ENCODE measurements at regions not wholly inside any gene's neighbourhood (a gene's known extent, or its start where the extent isn't known, plus 50 kb on each side); places are given as distances from the start of the nearest gene placed in this dataset.
A peak's percentile ranks its signal among the peaks of the same experiment; 100 is the strongest.
"Not testable (repeated sequence)": the region's sequence is repeated elsewhere in the genome, so short reads cannot be mapped to it uniquely, and the experiment has no call there.

DNA sequence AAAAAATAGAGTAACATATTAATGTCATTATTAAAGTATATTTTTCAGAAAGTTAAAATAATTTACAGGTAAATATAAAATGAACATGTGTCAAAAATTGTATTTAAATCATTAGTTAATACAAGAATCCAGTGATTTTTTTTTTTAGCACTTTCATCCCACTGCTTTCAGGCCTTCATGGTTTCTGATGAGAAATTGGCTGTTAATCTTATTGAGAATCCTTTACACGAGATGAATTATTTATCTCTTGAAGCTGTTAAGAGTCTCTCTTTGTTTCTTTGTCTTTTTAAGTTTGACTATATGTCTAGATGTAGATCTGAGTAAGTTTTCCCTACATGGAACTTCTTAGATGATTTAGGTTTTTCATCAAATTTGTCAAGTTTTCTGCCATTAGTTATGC is 578.5 kb upstream of the KCND2 start:
- no peak for DNase-seq (ENCODE audit: low read depth in 2 of 2)

DNA sequence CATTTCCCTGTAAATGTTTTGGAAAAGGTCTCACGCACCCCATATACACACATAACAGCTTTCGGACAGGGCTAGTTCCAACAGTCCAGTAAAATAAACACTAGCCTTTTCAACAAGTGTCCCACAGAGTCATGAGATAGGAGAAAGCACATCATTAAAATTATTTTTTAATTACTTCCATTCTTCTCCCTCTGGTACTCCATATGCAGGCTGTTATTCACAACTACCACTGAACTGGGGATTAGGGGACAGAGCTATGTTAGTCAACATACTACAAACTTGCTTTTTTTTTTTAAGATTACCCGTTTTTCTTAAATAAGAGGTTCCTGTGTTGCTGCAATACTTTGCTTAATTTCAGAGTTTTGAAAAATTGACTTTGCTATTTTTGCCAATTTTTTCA is 576.6 kb upstream of the KCND2 start:
- no peak for DNase-seq (ENCODE audit: low read depth in 2 of 2)

DNA sequence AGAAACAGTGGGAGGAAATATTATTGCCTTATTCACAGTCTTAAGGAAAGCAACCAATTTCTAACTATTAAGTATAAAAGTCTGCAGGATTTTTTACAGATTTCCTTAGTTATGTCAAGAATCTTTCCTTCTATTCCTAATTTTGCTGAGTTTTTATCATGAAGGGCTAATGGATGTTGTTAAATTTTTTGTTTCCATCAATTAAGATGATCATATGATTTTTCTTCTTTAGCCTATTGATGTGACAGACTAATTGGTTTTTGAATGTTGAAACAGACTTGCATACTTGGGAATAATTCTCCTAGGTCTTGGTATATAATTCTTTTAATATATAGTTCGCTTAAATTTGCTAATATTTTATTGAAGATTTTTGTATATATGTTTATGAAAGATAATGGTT is 569.1 kb upstream of the KCND2 start:
- no peak for DNase-seq (ENCODE audit: low read depth in 2 of 2)

DNA sequence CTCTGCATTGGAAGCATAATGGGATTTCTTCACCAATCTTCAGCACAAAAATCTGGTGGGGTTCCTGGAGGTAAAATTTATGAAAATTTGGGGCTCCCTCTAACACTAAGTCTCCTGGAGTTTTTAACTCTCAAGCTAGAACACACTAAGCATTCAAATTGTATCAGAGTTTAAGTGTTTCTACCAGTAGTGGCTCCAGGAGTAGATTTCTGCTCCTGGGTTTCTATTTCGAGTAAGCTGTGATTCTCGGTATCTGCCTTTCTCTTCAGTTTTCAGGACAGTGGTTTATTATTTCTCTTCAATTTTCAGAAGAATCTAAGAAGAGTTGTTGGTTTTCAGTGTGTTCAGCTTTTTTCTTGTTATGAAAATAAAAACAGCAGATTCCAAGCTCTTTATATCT is 566.4 kb upstream of the KCND2 start:
- DNase-seq (ENCODE audit: low read depth in 2 of 2), result no peak

DNA sequence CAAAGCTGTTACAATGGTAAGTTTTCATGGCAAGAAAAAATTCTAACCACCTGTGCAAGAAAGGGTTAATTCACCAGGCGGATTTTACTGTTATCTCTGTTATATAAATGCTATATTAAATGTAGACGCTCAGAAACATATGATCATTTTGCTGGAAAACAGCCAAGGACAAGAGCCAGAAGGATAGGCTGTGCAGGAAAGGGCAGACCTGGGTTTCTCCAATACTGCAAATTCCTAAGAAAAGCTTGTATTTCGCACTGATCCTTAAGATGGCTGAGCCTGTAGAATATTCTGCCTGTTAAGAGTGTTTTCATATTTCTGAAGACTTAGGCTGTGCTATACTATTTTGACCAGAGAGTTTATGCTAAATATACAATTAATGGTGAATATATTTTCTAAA is 564.1 kb upstream of the KCND2 start:
- DNase-seq (ENCODE audit: low read depth in 2 of 2), result peak in 1 of 2 donors; percentile 10

DNA sequence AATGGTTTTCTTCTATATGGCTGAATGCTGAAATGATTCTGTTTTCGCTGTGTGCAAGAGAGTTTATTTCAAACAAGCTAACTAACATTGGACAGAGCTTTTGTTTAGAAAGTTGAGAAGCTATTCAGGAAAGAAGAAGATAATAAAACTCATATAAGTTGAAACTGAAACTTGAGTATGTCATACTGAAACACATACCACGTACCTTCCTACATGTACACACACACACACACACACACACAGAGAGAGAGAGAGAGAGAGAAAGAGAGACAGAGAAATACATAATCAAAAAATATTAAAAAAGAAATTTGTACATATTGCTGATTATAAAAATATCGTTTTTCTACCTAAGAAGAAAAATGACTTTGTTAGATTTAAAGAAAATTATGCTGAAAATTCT is 561.9 kb upstream of the KCND2 start:
- DNase-seq (ENCODE audit: low read depth in 2 of 2), result no peak

DNA sequence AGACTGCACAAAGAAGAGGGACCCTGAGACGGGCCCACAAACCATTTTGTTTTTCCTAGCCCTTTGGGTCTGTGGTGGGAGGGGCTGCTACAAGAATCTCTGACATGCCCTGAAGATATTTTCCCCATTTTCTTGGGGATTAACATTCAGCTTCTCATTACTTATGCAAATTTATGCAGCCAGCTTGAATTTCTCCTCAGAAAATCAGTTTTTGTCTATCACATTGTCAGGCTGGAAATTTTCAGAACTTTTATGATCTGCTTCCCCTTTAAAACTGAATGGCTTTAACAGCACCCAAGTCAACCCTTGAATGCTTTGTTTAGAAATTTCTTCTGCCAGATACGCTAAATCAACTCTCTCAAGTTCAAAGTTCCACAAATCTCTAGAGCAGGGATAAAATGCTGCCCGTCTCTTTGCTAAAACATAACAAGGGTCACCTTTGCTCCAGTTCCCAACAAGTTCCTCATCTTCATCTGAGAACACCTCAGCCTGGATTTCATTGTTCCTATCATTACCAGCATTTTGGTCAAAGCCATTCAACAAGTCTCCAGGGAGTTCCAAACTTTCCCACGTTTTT is 560.0 kb upstream of the KCND2 start:
- DNase-seq (ENCODE audit: low read depth in 2 of 2), result no peak

DNA sequence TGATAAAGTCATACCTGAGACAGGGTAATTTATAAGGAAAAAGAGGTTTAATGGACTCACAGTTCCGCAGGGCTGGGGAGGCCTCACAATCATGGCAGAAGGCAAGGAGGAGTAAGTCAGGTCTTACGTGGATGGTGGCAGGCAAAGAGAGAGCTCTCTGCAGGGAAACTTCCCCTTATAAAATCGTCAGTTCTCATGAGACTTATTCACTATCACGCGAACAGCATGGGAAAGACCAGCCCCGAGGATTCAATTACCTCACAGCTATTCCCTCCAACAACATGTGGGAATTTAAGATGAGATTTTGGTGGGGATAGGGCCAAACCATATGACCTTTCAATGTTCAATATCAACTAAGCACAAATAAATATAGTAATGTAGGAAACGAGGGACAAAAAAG is 559.4 kb upstream of the KCND2 start:
- no peak for DNase-seq (ENCODE audit: low read depth in 2 of 2)

DNA sequence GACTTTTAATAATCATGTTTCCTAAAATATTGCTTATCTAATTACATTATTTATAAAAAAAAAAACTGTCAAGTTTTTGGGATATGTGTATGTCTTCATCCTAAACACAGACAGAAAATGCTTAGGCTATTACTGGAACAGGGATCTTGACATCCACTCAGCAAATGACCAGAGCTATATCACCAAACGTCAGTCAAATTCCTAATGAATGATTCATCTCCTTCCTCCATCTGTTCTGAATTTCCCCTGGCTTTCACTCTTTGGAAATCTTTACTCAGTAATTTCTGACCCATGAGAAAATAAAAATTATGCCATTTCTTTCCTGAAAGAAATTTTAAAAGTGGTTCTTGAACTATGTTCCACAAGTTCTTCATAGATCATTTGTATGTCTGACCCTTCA is 552.4 kb upstream of the KCND2 start:
- peak; percentile 89 to 93 for DNase-seq (ENCODE audit: low read depth in 2 of 2)

DNA sequence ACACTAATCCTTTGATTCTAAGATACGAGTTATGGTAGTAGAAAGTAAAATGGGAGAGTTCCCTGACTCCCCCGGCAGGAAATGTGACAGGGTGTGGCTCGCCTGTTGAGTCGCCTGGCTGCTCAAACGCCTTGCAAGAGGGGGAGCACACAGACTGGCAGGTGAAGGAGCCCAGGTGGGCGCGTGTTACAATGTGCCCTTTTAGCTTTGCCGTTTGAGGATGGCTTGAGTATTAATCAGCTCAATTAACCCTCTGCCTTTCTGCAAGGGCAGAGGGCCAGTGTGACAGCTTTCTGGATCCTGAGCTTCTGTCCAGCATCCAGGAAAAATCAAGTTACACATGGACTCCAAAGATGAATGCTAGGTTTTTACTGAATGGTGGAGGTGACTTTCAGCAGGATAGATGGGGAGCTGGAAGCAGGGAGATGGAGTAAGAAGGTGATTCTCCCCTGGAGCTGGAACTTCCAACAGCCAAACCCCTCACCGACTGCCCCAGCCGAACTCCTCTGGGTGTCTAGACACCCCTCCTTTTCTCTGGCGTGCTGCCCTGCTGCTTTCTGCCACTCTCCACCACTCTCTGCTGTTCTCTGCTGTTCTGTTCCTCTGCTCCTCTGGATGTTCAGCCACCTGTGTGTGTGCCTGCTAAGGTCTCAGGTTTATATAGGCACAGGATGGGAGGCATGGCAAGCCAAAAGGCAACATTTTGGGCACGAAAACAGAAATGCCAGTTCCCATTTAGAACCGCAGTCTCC is 548.8 kb upstream of the KCND2 start:
- no peak for DNase-seq (ENCODE audit: low read depth in 2 of 2)

DNA sequence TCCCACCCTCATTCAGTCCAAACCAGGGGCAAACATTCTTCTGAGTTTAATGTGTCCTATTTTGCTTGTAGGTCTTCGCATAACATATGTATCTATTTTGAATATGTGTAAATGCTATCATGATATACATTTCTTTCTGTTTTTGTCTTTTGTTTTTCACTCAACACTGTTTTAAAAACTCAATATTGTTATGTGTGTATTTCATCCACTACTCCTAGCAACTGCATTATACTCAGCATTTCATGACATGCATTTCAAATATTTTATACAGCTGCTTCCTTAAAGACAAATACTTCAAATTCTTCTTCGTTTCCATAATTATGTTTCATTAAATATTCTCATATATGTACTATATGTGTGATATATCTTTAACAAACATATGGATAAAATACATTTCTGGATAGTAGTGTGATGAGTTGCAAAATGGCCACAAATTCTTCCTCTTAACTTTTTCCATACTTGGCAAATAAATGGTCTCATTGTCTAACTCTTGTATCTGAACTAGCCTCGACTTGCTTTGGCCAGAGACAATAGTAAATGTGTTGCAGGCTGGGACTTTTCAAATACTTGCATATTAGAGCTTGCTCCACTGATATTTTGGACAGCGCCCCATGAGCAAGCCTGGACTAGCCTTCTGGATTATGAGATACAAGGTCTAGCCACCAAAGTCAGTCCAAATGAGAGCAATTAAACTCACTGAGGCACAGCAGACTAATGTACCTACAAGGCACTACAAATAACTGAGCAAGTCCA is 539.7 kb upstream of the KCND2 start:
- DNase-seq (ENCODE audit: low read depth in 2 of 2), result peak in 1 of 2 donors; percentile 8

DNA sequence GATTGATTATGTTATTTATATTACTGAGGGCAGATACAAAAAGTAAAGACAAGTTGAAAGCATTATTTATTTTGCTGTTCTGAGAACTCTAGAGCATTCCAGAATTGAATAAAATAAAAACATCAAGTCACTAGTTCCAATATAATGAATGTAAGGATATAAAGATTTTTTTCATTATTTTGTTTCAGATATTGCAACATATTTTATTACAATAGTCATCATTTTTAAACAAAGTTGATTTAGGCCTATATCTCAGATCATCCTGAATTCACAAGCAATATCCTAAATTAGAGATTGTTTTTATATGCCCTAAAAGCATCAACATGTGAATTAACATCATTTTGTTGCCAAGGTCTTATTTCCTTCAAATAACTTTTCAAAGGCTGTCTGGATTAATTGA is 535.6 kb upstream of the KCND2 start:
- DNase-seq (ENCODE audit: low read depth in 2 of 2), result no peak

DNA sequence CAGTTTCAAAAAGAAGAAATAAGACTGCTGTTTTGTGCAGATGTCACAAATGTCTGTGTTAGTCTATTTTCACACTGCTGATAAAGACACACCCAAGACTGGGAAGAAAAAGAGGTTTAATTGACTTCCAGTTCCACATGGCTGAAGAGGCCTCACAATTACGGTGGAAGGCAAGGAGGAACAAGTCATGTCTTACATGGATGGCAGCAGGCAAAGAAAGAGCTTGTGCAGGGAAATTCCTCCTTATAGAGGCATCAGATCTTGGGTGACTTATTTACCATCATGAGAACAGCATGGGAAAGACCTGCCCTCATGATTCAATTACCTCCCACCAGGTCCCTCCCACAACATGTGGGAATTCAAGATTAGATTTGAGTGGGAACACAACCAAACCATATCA is 527.7 kb upstream of the KCND2 start:
- DNase-seq (ENCODE audit: low read depth in 2 of 2), result not testable (repeated sequence)

DNA sequence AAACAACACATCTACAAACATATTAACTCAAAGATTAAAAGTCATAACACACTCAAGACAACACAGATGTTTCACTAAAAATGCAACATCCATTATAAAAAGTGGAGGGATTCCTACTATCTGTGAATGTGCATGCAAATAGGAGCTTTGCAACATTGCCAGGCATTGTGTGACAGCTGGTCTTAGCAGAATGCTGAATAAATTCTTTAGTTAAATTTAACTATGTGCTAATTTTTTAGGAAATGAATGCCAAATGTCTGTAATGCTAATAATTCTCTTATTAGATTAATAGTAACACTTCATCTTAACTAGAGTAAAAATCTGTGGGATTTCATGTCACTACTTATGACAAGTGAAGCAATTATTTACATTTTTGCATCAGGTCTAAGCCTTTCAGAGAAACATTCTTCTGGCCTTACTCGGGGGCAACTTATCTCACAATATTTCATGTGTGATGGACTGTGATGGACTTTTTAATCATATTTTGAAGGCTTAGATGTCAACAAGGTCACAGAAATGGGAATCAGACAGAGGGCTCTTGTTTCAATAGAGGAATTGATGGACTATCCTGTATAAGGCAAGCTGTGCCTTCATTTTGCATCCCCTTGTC is 524.6 kb upstream of the KCND2 start:
- no peak for DNase-seq (ENCODE audit: low read depth in 2 of 2)

DNA sequence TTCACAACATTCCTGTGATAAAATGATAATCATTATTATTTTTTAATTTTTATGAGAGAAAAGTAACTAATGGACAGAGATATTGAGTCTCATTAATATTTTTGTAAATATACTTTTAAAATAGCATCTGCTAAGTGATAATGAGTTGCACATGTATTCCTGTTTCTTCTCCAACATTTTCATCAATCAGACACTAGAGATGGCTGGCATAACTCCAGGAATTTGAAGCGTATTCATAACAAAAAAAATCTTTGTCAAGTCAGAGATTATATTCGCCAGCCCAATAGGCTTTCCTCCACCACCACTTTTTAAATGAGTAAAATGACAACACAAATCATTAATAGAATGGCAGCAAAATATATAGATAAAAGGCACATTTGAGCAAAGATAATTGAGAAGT is 524.0 kb upstream of the KCND2 start:
- no peak for DNase-seq (ENCODE audit: low read depth in 2 of 2)

DNA sequence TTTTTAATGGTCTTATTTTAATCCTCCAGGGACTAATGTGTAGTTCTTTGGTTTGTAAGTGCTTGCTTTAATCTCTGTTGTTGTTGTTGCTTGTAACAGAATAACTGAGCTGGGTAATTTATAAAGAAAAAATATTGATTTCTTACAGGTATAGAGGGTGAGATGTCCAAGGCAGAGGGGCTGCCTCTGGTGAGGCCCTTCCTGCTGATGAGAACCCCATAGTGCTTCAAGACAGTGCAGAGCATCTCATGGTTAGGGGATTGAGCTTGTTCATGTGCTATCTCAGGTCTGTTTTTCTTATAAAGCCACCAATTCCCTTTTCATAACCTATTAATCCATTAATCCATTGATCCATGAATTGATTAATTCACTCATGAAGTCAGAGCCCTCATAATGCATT is 516.3 kb upstream of the KCND2 start:
- no peak for DNase-seq (ENCODE audit: low read depth in 2 of 2)

DNA sequence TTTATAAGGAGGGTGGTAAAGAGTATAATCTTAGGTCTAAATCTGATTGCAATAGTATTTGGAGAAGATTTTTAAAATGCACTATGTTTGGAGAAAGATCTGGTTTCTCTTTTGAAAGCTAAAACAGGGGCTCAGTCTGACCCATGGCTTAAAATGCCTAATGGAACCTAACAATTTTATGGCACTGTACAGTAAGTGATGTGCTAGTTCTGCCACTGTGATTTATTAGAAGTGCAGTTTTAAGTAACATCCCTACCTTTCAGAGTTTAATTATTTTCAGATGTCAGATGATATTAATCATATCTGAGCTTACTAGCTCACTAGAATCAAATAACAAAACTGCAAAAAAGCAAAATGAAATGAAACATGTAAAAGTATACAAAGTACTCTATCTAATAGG is 514.7 kb upstream of the KCND2 start:
- no peak for DNase-seq (ENCODE audit: low read depth in 2 of 2)

DNA sequence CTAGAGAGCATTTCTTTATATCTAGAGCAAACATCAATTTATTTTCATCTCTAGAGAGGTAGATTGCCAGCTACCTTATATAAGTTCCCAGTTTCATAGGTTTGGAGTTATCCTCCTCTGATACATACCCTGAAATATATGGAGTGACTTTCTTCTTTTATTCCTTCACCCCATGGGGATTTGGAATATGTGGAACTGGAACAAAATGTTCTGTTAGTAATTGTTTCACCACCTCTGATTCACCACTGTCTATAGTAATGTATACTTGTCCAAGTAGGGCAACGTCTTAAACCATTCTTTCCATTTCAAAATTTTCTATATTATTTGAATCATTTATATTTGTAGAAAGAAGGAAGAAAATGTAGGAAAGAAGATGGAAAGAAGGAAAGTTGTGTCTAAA is 511.2 kb upstream of the KCND2 start:
- no peak for DNase-seq (ENCODE audit: low read depth in 2 of 2)

DNA sequence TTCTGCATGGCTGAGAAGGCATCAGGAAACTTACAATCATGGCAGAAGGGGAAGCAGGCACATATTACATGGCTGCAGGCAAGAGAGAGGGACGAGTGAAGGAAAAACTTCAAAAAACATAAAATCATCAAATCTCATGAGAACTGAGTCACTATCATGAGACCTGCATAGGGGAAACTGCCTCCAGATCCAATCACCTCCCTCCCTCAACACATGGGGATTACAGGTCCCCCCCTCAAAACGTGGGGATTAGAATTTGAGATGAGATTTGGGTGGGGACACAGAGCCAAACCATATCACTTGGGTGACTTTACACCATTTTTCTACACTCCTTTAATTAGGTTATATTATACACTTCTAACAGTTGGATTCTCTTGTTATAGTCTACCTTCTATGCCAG is 490.7 kb upstream of the KCND2 start:
- no peak for DNase-seq (ENCODE audit: low read depth in 2 of 2)

DNA sequence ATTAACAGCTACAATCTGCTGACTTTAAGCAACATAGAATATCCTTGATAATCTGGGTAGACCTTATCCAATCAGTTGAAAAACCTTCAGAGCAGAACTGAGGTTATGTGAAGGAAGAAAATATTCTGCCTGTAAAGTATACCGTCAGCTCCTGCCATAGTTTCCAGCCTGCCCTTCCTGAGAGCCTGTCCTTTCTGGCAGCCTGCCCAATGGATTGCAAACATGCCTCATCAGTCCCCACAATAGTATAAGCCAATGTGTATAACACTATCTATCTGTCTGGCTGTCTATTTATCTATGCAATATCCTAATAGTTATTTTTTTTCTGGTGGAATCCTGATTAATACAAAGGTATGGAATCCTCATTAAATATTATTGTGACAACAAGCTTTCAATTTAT is 489.2 kb upstream of the KCND2 start:
- DNase-seq (ENCODE audit: low read depth in 2 of 2), result peak; percentile 78 to 92

DNA sequence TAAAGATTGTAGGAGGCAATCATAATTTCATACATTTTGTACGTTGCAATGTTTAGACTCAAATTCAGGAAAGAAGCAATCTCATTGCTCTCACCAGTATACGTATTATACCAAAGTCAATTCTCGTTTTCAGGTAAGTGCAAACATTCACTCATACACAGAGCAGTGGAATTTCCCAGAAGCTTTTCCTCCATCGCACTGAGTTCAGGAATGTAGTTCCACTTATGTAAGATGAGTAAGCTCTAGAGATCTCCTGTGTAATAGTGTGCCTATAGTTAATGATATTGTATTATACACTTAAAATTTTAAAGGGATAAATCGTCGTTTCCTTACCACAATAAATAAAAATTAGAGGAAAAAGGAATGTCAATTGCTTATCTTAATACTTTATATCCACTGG is 470.8 kb upstream of the KCND2 start:
- DNase-seq (ENCODE audit: low read depth in 2 of 2), result no peak

DNA sequence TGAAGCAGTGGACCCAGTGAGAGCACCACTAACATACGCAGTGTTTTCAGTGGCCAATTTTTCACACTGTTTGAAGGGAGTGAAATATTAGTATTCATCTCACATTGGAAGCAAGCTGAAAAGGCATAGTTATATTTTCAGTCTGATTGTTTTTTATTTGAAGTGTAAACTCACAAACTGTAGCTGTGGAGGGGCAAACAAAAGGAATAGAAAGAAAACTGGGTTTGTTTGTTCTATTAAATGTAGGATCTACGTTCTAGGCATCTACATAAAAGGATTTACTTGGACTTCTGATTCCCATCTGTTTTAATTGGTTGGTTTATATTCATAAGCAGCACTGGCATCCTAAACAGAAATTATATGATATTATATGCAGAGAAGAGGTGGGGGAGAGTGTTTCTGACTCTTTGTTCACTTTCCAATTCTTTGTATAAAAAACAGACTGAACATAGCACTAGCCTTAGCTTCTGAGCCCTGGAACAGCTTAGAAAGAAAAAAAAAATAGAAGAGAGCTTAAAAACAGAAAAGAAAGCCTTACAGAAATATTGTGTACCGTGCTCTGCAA is 447.8 kb upstream of the KCND2 start:
- DNase-seq (ENCODE audit: low read depth in 2 of 2), result no peak

All from lung microvascular endothelial cell (primary cell).